ENCODE measurements at regions not wholly inside any gene's neighbourhood (a gene's known extent, or its start where the extent isn't known, plus 50 kb on each side); places are given as distances from the start of the nearest gene placed in this dataset.
A peak's percentile ranks its signal among the peaks of the same experiment; 100 is the strongest.
"Not testable (repeated sequence)": the region's sequence is repeated elsewhere in the genome, so short reads cannot be mapped to it uniquely, and the experiment has no call there.

GRCh38 chr14:86775896-86776295 lies 1217.1 kb downstream of the GALC start:
- DNase-seq: peak; percentile 59

GRCh38 chr14:86774916-86775315 lies 1218.1 kb downstream of the GALC start:
- no peak for DNase-seq

GRCh38 chr14:86772075-86772474 lies 1220.9 kb downstream of the GALC start:
- no peak for DNase-seq

- DNase-seq: no peak
Observed at GRCh38 chr14:86770186-86770585, 1222.8 kb downstream of the GALC start.

GRCh38 chr14:86766469-86766868 lies 1226.5 kb downstream of the GALC start:
- DNase-seq: peak; percentile 9

GRCh38 chr14:86761611-86762010 lies 1231.4 kb downstream of the GALC start:
- DNase-seq: no peak

GRCh38 chr14:86756521-86757190 lies 1226.7 kb downstream of the FLRT2 start:
- DNase-seq: no peak

- not testable (repeated sequence) for DNase-seq
Observed at GRCh38 chr14:86750488-86750887, 1220.5 kb downstream of the FLRT2 start.

- DNase-seq: no peak
Observed at GRCh38 chr14:86739761-86740160, 1209.8 kb downstream of the FLRT2 start.

GRCh38 chr14:86731427-86731826 lies 1201.5 kb downstream of the FLRT2 start:
- not testable (repeated sequence) for DNase-seq

GRCh38 chr14:86723254-86723624 lies 1193.3 kb downstream of the FLRT2 start:
- DNase-seq: no peak

- DNase-seq: no peak
Observed at GRCh38 chr14:86722612-86723253, 1192.8 kb downstream of the FLRT2 start.

- no peak for DNase-seq
Observed at GRCh38 chr14:86714575-86714974, 1184.6 kb downstream of the FLRT2 start.

- no peak for DNase-seq
Observed at GRCh38 chr14:86714153-86714552, 1184.2 kb downstream of the FLRT2 start.

- no peak for DNase-seq
Observed at GRCh38 chr14:86712727-86713126, 1182.8 kb downstream of the FLRT2 start.

GRCh38 chr14:86712176-86712575 lies 1182.2 kb downstream of the FLRT2 start:
- peak; percentile 16 for DNase-seq

- DNase-seq: no peak
Observed at GRCh38 chr14:86708846-86709339, 1178.9 kb downstream of the FLRT2 start.

GRCh38 chr14:86707071-86707470 lies 1177.1 kb downstream of the FLRT2 start:
- DNase-seq: peak; percentile 37

- no peak for DNase-seq
Observed at GRCh38 chr14:86683561-86683960, 1153.6 kb downstream of the FLRT2 start.

- no peak for DNase-seq
Observed at GRCh38 chr14:86675059-86675458, 1145.1 kb downstream of the FLRT2 start.

GRCh38 chr14:86673523-86673969 lies 1143.6 kb downstream of the FLRT2 start:
- DNase-seq: no peak

- DNase-seq: no peak
Observed at GRCh38 chr14:86672080-86672479, 1142.1 kb downstream of the FLRT2 start.

GRCh38 chr14:86665975-86666374 lies 1136.0 kb downstream of the FLRT2 start:
- DNase-seq: no peak

GRCh38 chr14:86662334-86662733 lies 1132.4 kb downstream of the FLRT2 start:
- DNase-seq: no peak
